ENCODE measurements at regions not wholly inside any gene's neighbourhood (a gene's known extent, or its start where the extent isn't known, plus 50 kb on each side); places are given as distances from the start of the nearest gene placed in this dataset.

GRCh38 chr1:182120411-182121258 is 59.1 kb upstream of the ZNF648 start:
- no peak overlapping the region for H3K4me3 ChIP-seq
- H3K9me3 ChIP-seq, result no peaks in the 10 kb centered on the region
- intact Hi-C loops (cut with DNase I, micrococcal nuclease), result no loop called here
- no peaks in the 10 kb centered on the region for H3K4me1 ChIP-seq (ENCODE audit: low read depth)
- ATAC-seq (peak; percentile 89), DNase-seq (peak; percentile 54 to 58 (median 55))
- H3K36me3 ChIP-seq (ENCODE audit: low read depth), result no peaks in the 10 kb centered on the region
- no peak for TF ChIP-seq CTCF (IDR thresholded peaks at IDR 0.05)

GRCh38 chr1:182119631-182120030 is 58.1 kb upstream of the ZNF648 start:
- ATAC-seq, result no peak

GRCh38 chr1:182118851-182119250 is 57.3 kb upstream of the ZNF648 start:
- TF ChIP-seq CTCF (IDR thresholded peaks at IDR 0.05), result no peak
- Histone ChIP-seq H3K4me3 (no peak overlapping the region), H3K4me1 (ENCODE audit: low read depth) (no peaks in the 10 kb centered on the region), H3K36me3 (ENCODE audit: low read depth) (no peaks in the 10 kb centered on the region), H3K9me3 (no peaks in the 10 kb centered on the region)
- ATAC-seq (no peak), DNase-seq (no peak)
- intact Hi-C loops (cut with DNase I, micrococcal nuclease), result no loop called here

More at GRCh38 chr1:182119631-182120030, 58.1 kb upstream of the ZNF648 start:
- Histone ChIP-seq H3K4me1 (ENCODE audit: low read depth) (no peaks in the 10 kb centered on the region), H3K36me3 (ENCODE audit: low read depth) (no peaks in the 10 kb centered on the region), H3K4me3 (no peak overlapping the region), H3K9me3 (no peaks in the 10 kb centered on the region)
- no peak for DNase-seq
- intact Hi-C loops (cut with DNase I, micrococcal nuclease), result no loop called here
- TF ChIP-seq CTCF (IDR thresholded peaks at IDR 0.05), result no peak

GRCh38 chr1:182114627-182115023 is 53.1 kb upstream of the ZNF648 start:
- intact Hi-C loops (cut with DNase I, micrococcal nuclease), result no loop called here
- Histone ChIP-seq H3K4me1 (ENCODE audit: low read depth) (no peaks in the 10 kb centered on the region), H3K9me3 (no peaks in the 10 kb centered on the region), H3K4me3 (no peak overlapping the region), H3K36me3 (ENCODE audit: low read depth) (no peaks in the 10 kb centered on the region)
- no peak for TF ChIP-seq CTCF (IDR thresholded peaks at IDR 0.05)
- no peak for ATAC-seq
- no peak for DNase-seq

- no peak for DNase-seq
- intact Hi-C loops (cut with DNase I, micrococcal nuclease), result no loop called here
- peak; percentile 59 for ATAC-seq
- no peak for TF ChIP-seq CTCF (IDR thresholded peaks at IDR 0.05)
- no peaks in the 10 kb centered on the region for H3K4me1 ChIP-seq (ENCODE audit: low read depth)
- no peak overlapping the region for H3K4me3 ChIP-seq
- H3K9me3 ChIP-seq, result no peaks in the 10 kb centered on the region
- H3K36me3 ChIP-seq (ENCODE audit: low read depth), result no peaks in the 10 kb centered on the region
Observed at GRCh38 chr1:182113879-182114626, 52.5 kb upstream of the ZNF648 start.
